GM21360 (cell line): ENCODE measurements at regions not wholly inside any gene's neighbourhood (a gene's known extent, or its start where the extent isn't known, plus 50 kb on each side); places are given as distances from the start of the nearest gene placed in this dataset.
A peak's percentile ranks its signal among the peaks of the same experiment; 100 is the strongest.

Experiments
- ATAC-seq: cut with Tn5 transposase; IDR thresholded peaks from one replicate; pipeline ENCODE4 v1.9.1; 2021; ENCODE audit warnings: mild to moderate bottlenecking, moderate library complexity; ENCODE audit not compliant: unreplicated experiment

DNA sequence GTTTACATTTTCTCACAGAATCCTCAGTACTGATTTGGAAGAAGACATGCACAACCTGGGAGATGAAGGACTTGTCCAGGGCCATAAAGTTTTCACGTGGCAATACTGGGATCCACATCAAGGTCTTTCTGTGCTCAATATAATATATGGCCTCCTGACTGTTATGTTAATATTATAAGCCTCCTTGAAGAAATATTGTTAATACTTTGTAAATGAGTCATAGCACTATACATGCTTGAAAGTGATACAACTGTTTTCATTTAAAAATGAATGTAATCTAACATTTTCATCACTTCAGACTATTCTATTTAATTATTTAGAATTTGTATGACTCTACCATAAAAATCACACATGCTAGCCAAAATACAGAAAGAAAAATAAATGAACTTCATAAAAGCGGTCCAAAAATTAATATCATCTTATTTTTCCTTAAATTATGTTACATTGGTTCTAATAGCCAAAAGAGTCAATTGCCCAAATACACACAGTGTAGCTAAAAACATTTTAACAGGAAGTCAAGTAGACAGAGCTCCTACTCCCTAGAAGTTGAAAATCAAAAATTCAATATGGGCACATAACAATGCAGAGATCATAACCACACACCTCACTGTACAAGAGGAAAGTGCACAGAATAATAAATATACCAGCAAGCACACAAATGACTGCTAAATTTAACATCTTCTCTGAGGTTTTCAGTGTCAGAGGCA is 188.0 kb upstream of the HDDC2 start:
- no peak for ATAC-seq

DNA sequence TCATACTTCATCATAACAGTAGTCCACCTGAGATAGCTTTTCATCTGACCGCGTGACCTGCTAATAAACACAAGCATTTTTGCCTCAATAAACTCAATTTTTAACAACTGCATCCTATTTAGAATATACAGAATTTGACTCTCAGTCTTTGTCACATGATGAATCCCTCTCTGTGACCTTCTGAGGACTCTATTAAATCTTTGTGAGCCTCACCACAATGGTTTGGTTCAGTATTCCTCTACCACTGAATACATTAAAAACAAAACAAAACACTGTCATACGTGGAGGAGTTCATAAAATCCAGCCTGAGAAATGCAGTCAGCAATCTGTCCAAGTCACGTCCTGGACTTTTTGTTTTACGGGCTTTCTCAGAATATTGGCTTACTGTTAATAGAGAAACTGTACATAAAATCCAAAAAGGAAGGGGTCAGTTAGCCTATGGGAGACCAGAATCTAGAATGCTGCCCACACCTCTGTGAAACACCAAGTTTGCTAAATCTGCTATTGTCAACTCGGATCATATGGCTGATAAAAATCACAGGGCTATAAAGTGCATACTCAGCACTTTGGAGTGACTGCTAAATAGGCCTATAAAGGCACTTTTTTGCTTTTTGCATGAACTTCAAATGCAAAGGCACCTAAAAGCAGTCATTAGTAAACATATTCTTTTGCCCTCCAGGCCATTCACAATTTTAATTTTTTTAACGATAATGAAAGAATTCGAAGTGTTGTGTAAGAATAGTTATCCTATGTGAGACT is 190.3 kb upstream of the HDDC2 start:
- ATAC-seq: no peak

DNA sequence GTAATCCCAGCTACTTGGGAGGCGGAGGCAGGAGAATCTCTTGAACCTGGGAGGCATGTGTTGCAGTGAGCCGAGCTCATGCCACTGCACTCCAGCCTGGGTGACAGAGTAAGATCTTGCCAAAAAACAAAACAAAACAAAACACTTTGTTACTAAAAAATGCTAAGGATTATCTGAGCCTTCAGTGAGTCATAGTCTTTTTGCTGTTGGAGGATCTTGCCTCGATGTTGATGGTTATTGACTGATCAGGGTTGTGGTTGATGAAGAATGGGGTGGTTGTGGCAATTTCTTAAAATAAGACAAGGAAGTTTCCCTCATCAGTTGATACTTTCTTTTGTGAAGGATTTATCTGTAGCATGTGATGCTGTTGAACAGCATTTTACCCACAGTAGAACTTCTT is 196.8 kb upstream of the HDDC2 start:
- no peak for ATAC-seq

DNA sequence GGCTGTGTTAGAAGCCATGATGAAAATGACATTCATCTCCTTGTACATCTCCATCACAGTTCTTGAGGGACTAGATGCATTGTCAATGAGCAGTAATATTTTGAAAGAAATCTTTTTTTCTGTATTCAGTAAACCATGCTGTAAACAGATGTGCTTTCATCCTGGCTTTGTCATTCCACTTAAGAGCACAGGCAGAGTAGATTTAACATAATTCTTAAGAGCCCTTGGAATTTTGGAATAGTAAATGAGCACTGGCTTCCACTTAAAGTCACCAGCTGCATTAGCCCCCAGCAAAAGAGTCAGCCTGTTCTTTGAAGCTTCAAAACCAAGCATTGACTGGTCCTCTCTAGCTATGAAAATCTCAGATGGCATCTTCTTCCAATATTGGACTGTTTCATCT is 197.8 kb upstream of the HDDC2 start:
- no peak for ATAC-seq

DNA sequence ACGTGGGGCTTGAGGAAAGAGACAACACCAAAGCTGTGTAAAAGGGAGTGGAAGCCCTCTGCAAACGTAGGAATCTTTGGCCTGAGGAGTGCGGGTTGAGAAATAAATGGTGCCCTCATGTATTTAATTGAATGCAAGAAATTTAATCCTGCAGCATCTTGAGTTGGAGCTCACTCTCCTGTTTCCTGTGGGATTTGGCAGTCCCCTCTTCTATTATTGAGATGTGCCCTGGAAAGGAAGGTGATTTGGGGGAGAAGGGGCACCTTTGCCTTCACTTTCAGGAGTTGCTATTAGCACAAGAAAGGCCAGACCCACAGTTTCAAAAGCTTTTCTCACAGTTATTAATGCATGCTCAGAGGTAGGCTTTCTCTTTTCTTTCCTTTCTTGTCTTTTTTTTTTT is 201.4 kb upstream of the HDDC2 start:
- no peak for ATAC-seq

DNA sequence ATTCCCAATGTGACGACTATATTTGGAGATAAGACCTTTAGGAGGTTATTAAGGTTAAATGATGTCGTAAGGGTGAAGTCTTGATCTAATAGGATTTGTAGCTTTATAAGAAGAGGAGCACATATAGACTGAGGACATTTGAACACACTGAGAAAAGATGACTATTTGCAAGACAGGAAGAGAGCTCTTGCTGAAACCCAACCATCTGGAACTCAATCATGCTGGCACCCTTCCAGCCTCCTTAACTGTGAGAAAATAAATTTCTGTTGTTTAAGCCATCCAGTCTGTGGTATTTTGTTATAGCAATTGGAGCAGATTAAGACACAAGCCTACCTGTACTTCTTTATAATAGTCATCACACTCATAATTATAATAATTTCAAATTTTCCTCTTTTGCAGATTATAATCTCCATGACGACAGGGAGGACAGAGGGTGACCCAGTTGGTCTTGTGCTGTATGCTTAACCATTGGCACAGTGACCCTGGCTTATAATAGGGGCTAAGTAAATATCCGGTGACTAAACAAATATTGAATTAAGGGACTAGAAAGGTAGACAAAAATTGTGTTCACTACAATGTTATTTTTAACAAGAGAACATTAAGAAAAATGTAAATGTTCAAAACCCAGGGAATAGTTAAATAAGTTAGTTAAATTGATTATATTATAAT is 206.4 kb upstream of the HDDC2 start:
- no peak for ATAC-seq

DNA sequence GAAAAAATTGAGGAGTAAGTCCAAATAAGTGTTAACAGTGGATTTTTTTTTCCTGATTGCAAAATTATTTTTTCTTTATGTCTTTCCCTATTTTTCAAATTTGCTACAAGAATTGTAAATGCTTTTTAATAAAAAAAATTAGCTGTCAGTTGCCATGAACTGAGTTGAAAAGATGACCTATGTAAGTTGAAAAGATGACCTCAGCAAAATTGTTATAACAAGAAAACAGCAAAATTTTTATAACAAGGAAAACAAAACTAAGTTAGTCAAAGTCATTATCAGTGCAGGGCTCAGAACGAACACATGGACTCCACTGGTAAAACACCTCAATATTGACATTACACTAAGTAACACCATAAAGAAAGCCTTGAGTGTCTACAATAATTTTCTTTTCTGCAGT is 207.0 kb upstream of the HDDC2 start:
- ATAC-seq: no peak

DNA sequence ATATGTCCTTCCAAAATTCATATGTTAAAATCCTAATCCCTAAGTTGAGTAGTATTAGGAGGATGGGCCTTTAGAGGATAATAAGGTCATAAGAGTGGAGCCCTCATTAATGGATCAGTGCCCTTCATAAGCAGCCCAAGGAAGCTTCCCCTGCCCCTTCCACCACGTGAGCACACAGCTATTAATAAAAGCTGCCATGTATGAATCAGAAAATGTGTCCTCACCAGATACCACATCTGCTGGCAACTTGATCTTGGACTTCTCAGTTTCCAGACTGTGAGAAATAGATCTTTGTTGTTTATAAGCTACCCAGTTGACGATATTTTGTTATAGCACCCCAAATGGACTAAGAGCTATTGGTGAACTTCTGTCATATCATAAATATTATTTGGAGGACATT is 207.7 kb upstream of the HDDC2 start:
- no peak for ATAC-seq

DNA sequence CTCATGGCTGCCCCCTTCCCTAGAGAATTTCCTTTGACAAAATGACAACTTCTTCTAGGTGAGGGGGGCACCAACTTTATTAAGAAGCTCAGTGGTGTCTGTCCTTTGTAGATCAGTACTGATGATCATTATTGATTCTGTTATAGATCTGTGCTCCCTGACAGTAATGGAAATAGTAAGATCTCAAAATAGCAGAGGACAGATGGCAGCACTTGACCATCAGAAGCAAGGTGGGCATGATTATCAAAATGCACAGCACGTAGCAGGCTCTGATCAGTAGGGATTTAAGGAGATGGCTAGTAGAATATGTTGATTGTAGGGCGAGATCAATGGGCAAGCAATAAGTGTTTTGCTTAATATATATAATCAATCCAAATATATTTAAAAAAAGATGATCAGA is 208.6 kb upstream of the HDDC2 start:
- no peak for ATAC-seq

DNA sequence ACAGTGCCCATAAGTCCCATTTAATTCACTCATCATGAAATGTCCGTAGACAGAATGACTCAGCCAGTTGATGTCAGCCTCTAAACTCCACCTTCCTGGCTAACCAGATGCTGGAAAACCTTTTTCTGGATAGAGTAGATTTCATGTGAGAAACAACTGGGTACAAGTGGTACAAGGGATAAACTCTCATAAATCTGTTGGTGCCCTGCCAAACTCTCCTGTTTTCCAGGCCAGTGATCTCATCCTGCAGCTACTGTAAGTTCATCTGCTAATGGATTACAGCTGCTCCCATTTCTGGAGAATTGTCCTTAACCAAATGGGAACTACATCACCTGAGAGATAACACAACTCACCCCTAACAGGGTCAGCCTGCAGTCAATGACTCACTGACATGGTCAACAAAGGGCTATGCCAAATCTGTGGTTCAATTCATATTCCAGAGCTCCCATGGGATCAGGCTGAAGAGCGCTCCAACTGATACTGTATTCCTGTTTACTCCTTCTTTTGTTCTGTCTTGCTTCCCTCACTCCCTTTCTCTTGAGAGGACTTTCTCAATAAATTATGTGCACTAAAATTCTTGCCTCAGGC is 210.1 kb upstream of the HDDC2 start:
- ATAC-seq: no peak

DNA sequence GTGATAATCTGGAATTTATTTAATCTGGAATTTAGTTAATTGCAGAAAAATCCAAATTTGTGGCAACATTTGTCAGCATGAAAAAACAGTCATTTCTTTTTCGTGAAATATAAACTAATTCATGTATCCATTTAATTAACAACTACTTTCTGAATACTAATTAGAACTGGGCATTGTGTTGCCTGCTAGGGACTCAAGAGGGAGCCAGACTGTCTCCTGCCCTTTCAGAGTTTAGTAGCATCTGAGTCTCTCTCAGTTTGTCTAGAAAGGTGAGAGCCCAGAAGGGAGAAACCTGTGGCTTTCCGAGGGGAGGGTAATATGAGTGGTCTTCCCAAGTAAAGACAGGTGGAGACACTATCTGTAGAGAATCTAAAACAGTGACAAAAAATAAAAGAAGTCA is 210.9 kb upstream of the HDDC2 start:
- peak; percentile 90 for ATAC-seq

DNA sequence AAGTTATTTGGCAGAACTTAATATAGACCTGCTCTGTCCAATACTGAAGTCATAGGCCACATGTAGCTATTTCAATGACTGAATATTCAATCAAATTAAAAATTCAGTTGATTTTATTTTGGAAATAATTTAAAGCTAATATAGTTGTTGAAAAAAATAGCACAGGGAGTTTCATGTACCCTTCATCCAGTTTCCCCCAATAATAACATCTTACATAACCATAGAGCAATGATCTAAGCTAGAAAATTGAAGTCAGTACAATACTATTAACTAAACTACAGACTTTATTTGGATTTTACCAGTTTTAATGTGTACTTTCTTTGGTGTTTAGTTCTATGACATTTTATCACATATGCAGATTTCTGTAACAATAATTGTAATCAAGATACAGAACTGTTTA is 212.2 kb upstream of the HDDC2 start:
- ATAC-seq: no peak

DNA sequence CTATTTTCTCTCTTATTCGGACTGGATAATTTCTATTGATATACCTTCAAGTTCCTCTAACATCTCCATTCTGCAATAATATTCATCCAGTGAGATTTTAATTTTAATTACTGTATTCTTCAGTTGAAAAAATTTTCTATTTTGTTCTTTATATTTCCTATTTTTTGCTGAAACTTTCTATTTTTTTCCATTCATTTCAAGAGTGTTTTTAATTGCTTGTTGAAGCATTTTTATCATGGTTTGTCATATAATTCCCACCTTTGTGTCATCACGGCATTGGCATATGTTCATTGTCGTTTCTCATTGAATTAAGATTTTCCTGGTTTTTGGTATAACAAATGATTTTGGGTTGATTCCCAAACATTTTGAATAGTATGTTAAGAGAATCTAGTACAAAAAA is 214.9 kb upstream of the HDDC2 start:
- ATAC-seq: no peak

DNA sequence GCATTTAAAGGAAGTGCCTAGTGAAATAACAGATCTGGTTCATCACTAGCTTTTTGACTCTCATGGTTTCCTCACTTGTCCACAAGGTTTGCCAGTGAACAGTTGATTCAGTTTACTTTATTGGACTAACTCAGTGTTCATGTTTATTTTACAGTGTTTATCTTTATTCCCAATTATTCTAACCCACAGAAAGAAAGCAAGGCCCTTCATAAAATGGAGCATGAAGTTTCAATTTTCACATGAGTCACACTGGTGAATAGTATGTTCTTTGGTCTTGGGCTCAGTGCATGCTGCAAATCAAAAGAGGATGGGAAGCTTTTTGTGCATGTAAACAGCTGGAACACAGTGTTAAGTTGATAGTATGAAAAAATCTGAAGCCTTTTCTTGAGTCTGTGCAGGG is 217.6 kb upstream of the HDDC2 start:
- no peak for ATAC-seq

DNA sequence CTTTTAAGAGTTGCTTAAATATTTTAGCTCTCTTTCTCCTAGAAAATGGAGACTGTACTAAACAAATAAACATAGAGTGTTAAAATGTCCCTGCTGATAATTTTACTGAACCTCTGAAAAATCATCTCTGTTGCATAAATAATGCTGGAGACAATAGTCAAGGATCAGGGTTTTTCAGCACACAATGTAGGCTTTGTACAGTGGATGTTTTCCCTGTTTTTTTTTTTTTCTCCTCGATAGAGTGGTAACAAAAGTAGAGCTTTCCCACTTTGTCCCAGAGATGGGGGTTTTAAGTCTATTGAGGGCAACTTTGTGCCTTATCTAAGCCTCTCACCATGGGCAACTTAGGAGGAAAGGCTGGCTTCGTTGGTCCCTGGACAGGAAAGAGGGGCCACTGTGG is 222.6 kb upstream of the HDDC2 start:
- ATAC-seq: no peak

DNA sequence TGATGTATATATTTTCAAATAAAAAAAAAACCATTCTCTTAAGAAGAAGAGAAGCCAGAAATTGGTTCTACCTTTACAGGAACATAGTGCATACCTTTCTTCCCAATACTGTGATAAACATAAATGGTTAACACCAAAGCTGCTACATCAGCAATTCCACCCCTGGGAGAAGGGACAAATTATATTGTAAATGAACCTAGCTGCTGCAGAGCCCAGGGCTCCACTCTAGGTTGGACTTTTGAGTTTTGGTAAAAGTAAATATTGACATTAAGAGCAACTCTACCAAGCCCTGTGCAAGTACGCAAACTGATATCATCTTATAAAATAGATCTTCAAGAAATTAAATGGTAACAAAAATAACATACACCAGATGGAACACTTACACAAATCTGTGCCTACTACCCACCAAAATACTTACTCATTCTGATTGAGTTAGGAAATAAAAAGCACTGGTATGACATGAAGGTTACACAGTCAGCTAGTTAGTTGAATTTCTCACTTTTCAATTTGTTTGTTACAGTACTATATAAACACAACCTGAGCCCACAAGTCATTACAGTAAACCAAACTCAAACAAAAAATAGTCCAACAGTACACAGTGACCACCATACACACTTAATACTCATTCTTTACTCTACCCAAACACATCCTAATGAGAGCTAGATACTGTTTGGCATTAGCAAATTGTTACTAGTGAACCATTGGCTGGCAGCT is 223.3 kb upstream of the HEY2 start:
- ATAC-seq: no peak

DNA sequence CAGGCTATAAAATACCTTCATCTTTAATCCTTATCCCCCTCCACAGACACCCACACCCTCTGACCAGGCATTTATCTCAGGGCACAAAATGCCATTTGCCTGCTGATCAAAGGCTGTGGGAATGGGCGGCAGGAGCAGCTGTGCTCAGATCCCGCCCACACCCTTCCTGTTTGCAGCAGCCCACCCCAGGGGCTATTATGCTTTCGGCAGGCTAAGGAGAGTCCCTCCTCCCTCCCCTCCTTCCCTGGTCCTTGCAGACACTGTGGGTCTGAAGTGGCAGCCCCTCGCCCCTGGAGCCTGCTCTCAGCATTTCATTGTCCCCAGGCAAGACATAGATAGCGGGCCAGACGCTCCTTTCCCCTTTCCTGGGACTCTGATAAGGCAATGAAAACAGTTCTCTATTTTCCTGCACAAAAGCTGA is 220.8 kb upstream of the HEY2 start:
- ATAC-seq: no peak

DNA sequence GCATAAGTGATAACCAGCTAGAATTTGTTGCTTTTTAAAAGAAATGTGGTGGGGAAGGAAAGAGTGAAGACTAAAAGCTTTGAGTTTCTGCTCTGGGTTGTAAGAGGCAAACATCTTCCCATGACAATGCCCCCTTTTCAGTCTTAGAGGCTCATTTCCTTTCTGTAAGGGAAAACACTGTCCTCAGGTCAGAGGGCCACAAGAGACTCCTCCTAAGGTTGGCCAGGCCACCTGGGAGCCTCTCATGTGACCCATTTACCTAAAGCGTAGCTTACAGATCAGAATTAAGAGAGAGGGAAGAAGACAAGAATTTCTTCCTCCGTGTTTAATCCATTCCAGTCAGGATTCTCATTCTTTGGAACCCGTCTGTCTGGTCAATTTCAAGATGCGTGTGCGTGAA is 220.4 kb upstream of the HEY2 start:
- ATAC-seq: no peak

DNA sequence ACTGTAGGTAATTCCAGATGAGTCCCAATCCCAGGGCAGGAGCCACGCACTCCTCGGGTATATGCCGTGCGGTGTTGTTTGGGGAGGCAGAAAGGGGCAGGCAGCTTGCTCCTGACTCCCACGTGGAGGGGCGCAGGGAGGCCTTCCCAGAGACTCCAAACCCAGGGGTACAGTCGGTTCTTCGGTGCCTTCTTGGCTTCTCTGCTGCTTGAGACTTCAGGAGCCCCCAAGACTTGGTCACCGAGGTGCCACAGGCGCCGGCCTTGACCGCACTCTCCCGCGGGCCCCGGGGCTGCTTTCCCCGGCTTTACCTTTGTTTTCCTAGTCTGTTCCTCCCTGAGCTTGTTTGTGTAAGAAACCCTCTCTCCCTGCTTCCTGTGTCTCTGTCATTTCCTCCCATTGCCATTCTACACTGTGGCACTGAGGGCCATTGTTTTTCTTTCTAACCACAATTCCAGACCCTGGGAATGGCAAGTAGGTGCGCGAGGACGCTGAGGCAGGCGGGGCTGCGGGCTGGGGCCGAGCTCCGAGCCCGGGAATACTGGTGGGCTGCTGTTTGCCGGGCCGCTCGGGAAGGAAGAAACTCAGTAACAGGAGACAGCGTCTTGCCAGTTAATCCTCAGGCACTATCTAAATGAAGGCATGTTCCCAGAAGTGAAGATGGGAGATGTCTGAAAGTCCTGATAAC is 215.6 kb upstream of the HEY2 start:
- no peak for ATAC-seq

DNA sequence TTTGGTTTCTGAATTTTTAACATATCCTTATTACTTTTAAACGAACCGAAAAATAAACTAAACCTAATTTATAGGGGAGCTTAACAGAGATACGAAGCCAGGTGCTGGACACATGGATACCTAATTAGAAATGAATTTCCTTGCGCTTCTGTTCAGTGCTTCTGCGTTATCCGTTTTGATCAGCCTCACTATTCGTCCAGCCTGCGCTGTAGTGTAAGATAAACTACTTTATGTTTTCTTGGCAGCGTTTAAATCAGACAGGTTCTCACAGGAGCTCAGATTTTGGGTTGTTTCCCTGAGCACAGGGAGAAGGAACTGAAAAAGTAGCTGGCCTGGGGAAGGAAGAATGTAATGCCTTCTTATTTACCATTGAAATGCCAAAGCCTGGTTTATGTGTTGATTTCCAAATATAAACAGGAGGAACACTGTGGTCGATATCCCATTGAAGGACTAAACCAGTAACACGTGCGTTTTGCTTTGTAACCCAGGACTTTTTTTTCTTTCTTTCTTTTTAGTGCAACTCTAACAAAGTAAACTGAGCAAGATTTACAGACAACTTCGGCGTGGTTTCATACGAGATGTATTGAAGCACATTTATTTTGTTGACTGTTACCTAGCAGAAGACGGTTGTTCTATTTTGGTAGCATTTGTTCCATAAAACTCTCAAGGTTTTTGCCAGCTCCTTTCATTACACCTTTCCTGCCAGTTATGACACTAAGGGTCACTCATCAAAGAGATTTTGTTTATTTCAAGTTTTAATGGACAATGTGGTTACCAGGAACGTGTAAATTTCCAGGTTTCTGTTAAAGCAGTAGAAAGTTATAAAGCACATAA is 214.8 kb upstream of the HEY2 start:
- no peak for ATAC-seq
